ENCODE measurements at regions not wholly inside any gene's neighbourhood (a gene's known extent, or its start where the extent isn't known, plus 50 kb on each side); places are given as distances from the start of the nearest gene placed in this dataset.

DNA sequence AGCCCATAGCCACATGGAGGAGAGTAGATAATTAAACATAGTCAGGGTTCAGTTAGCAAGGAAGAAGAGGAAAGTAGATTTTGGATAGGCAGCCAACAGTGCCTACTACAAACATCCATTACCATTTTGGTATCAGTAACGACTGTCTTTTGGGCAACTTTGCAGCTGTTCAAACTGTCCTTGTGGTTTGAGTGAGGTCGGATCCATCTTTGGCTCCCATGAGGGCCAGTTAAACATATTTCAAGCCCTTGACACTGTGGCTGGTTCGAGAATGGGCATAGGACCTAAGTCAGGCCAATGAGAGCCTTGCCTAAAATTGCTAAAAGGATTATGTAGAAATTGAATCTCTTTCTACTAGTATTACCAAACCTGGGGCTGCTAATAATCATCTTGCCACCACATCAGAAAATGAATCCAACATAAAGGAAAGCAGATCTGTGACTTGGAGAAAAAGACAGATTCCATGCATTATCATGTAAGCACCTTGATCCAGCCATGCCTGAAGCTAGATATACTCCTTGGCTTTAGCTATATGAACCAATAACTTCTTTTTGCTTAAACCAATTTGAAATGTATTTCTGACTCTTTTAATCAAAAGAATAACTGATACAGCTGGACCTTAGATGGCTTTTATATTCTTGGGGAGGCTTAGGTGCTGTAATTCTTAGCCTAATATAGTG is 75.0 kb upstream of the STAM2 start:
- no peak for TF ChIP-seq EZH2 (IDR thresholded peaks at IDR 0.05; ENCODE audit: insufficient read depth, low read length)
- TF ChIP-seq CTCF (IDR thresholded peaks at IDR 0.05; ENCODE audit: insufficient read depth, low read depth, low read length): no peak
- H3K79me2 ChIP-seq (ENCODE audit: insufficient read depth, low read length): no peaks in the 10 kb centered on the region
- H3K9me3 Mint-ChIP-seq (ENCODE audit: unreplicated experiment): no peaks in the 10 kb centered on the region
- DNase-seq (ENCODE audit: low read depth) (no peak), FAIRE-seq (no peak)
- H3K4me1 ChIP-seq (ENCODE audit: insufficient read depth, low read length): no peaks in the 10 kb centered on the region
- H2AFZ ChIP-seq (ENCODE audit: low read depth, low read length): no peak overlapping the region
- H3K27me3 Mint-ChIP-seq (ENCODE audit: low read depth, unreplicated experiment): peaks cover 20% of the 10 kb centered on the region
- H3K9ac ChIP-seq (ENCODE audit: low read length): no peak overlapping the region
- H3K27ac ChIP-seq (ENCODE audit: low read depth, low read length): no peak overlapping the region
- H3K36me3 ChIP-seq (ENCODE audit: insufficient read depth, low read length): no peaks in the 10 kb centered on the region
- no peaks in the 10 kb centered on the region for H3K27me3 ChIP-seq (ENCODE audit: insufficient read depth, low read length)
- no peak overlapping the region for H3K4me2 ChIP-seq (ENCODE audit: low read length)
- H3K4me1 Mint-ChIP-seq (ENCODE audit: low read depth, unreplicated experiment): peaks cover 4% of the 10 kb centered on the region
- H4K20me1 ChIP-seq (ENCODE audit: insufficient read depth, low read length): no peaks in the 10 kb centered on the region
- no peak overlapping the region for H3K4me3 Mint-ChIP-seq (ENCODE audit: unreplicated experiment)
- no peak overlapping the region for H3K27ac Mint-ChIP-seq (ENCODE audit: unreplicated experiment)
- no peak overlapping the region for H3K4me3 ChIP-seq (ENCODE audit: insufficient read depth, low read depth, low read length)
- no peaks in the 10 kb centered on the region for H3K36me3 Mint-ChIP-seq (ENCODE audit: low read depth, unreplicated experiment)
- H3K9me3 ChIP-seq (ENCODE audit: insufficient read depth, low read depth, low read length): no peaks in the 10 kb centered on the region

- no peaks in the 10 kb centered on the region for H3K4me1 ChIP-seq (ENCODE audit: insufficient read depth, low read length)
- H2AFZ ChIP-seq (ENCODE audit: low read depth, low read length): no peak overlapping the region
- no peaks in the 10 kb centered on the region for H3K9me3 ChIP-seq (ENCODE audit: insufficient read depth, low read depth, low read length)
- FAIRE-seq (peak; percentile 20), DNase-seq (ENCODE audit: low read depth) (no peak)
- H3K36me3 ChIP-seq (ENCODE audit: insufficient read depth, low read length): no peaks in the 10 kb centered on the region
- Mint-ChIP-seq H3K36me3 (ENCODE audit: low read depth, unreplicated experiment) (no peaks in the 10 kb centered on the region), H3K9me3 (ENCODE audit: unreplicated experiment) (no peaks in the 10 kb centered on the region), H3K27ac (ENCODE audit: unreplicated experiment) (no peak overlapping the region), H3K4me3 (ENCODE audit: unreplicated experiment) (no peak overlapping the region), H3K4me1 (ENCODE audit: low read depth, unreplicated experiment) (peaks cover 4% of the 10 kb centered on the region), H3K27me3 (ENCODE audit: low read depth, unreplicated experiment) (peaks cover 20% of the 10 kb centered on the region)
- H3K9ac ChIP-seq (ENCODE audit: low read length): no peak overlapping the region
- no peak overlapping the region for H3K4me3 ChIP-seq (ENCODE audit: insufficient read depth, low read depth, low read length)
- no peaks in the 10 kb centered on the region for H3K79me2 ChIP-seq (ENCODE audit: insufficient read depth, low read length)
- TF ChIP-seq CTCF (IDR thresholded peaks at IDR 0.05; ENCODE audit: insufficient read depth, low read depth, low read length): no peak
- no peak for TF ChIP-seq EZH2 (IDR thresholded peaks at IDR 0.05; ENCODE audit: insufficient read depth, low read length)
- no peak overlapping the region for H3K27ac ChIP-seq (ENCODE audit: low read depth, low read length)
- no peaks in the 10 kb centered on the region for H3K27me3 ChIP-seq (ENCODE audit: insufficient read depth, low read length)
- H3K4me2 ChIP-seq (ENCODE audit: low read length): no peak overlapping the region
- no peaks in the 10 kb centered on the region for H4K20me1 ChIP-seq (ENCODE audit: insufficient read depth, low read length)
Observed at GRCh38 chr2:152251211-152251610, 75.6 kb upstream of the STAM2 start.

DNA sequence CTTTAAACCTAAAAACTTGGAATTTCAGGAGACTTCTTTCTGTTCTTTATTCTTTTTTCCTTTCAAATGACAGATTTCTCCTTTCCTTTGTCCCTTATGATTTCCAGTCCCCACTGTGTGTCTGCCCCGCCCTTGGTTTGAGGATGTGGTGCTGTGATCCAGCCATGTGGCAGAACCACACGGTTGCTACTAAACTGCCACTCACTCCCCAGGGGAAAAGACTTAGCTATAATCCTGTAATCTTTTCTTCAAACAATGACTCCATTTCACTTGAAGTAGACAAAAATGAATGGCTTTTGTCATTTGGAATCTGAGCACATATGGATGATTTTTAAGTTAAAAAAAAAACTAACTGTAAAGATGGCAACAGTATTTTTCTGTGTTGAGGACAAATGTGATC is 76.2 kb upstream of the STAM2 start:
- DNase-seq (ENCODE audit: low read depth): no peak
- no peak overlapping the region for H3K4me3 Mint-ChIP-seq (ENCODE audit: unreplicated experiment)
- Histone ChIP-seq H3K9ac (ENCODE audit: low read length) (no peak overlapping the region), H3K36me3 (ENCODE audit: insufficient read depth, low read length) (no peaks in the 10 kb centered on the region), H4K20me1 (ENCODE audit: insufficient read depth, low read length) (no peaks in the 10 kb centered on the region), H3K4me3 (ENCODE audit: insufficient read depth, low read depth, low read length) (no peak overlapping the region), H3K4me2 (ENCODE audit: low read length) (no peak overlapping the region), H3K79me2 (ENCODE audit: insufficient read depth, low read length) (no peaks in the 10 kb centered on the region), H3K9me3 (ENCODE audit: insufficient read depth, low read depth, low read length) (no peaks in the 10 kb centered on the region), H3K4me1 (ENCODE audit: insufficient read depth, low read length) (no peaks in the 10 kb centered on the region), H2AFZ (ENCODE audit: low read depth, low read length) (no peak overlapping the region), H3K27ac (ENCODE audit: low read depth, low read length) (no peak overlapping the region), H3K27me3 (ENCODE audit: insufficient read depth, low read length) (no peaks in the 10 kb centered on the region)
- no peak for FAIRE-seq
- H3K36me3 Mint-ChIP-seq (ENCODE audit: low read depth, unreplicated experiment): no peaks in the 10 kb centered on the region
- no peak for TF ChIP-seq EZH2 (IDR thresholded peaks at IDR 0.05; ENCODE audit: insufficient read depth, low read length)
- no peak for TF ChIP-seq CTCF (IDR thresholded peaks at IDR 0.05; ENCODE audit: insufficient read depth, low read depth, low read length)
- no peaks in the 10 kb centered on the region for H3K9me3 Mint-ChIP-seq (ENCODE audit: unreplicated experiment)
- no peak overlapping the region for H3K27ac Mint-ChIP-seq (ENCODE audit: unreplicated experiment)
- H3K27me3 Mint-ChIP-seq (ENCODE audit: low read depth, unreplicated experiment): peaks cover 20% of the 10 kb centered on the region
- peaks cover 6% of the 10 kb centered on the region for H3K4me1 Mint-ChIP-seq (ENCODE audit: low read depth, unreplicated experiment)

All from astrocyte (in vitro differentiated cells and primary cell).